ENCODE measurements at regions not wholly inside any gene's neighbourhood (a gene's known extent, or its start where the extent isn't known, plus 50 kb on each side); places are given as distances from the start of the nearest gene placed in this dataset.

- Histone ChIP-seq H3K27me3 (replicated peaks; ENCODE audit: insufficient read depth, low read depth, low read length, poor library complexity) (peaks cover 23% of the 10 kb centered on the region), H3K27ac (ENCODE audit: low read depth, low read length, poor library complexity, severe bottlenecking) (no peak overlapping the region), H3K36me3 (ENCODE audit: insufficient read depth, low read length, poor library complexity, severe bottlenecking) (no peaks in the 10 kb centered on the region), H3K9me3 (ENCODE audit: low read depth, low read length, poor library complexity, severe bottlenecking) (no peaks in the 10 kb centered on the region), H3K4me1 (ENCODE audit: insufficient read depth, low read length, poor library complexity, severe bottlenecking) (peaks cover 8% of the 10 kb centered on the region), H3K4me3 (ENCODE audit: low read depth, low read length, poor library complexity, severe bottlenecking) (no peak overlapping the region)
- no TSS peak for BruUV-seq (replicated peaks)
- CTCF ChIA-PET, result no interaction called here
- TF ChIP-seq, protein P1, sequence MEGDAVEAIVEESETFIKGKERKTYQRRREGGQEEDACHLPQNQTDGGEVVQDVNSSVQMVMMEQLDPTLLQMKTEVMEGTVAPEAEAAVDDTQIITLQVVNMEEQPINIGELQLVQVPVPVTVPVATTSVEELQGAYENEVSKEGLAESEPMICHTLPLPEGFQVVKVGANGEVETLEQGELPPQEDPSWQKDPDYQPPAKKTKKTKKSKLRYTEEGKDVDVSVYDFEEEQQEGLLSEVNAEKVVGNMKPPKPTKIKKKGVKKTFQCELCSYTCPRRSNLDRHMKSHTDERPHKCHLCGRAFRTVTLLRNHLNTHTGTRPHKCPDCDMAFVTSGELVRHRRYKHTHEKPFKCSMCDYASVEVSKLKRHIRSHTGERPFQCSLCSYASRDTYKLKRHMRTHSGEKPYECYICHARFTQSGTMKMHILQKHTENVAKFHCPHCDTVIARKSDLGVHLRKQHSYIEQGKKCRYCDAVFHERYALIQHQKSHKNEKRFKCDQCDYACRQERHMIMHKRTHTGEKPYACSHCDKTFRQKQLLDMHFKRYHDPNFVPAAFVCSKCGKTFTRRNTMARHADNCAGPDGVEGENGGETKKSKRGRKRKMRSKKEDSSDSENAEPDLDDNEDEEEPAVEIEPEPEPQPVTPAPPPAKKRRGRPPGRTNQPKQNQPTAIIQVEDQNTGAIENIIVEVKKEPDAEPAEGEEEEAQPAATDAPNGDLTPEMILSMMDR (conservative IDR thresholded peaks at IDR 0.05; ENCODE audit: low read depth, low read length), result no peak
- no peak for TF ChIP-seq EZH2 (IDR thresholded peaks at IDR 0.05; ENCODE audit: borderline replicate concordance, low read depth, low read length, poor library complexity, severe bottlenecking)
- DNase-seq (ENCODE audit: low spot score), result no peak
- intact Hi-C loops (cut with micrococcal nuclease; ENCODE audit: unreplicated experiment), result no loop called here
- POLR2A ChIA-PET (ENCODE audit: low non-redundant PET), result no interaction called here
Measured at GRCh38 chr6:40281402-40281801, 305.8 kb downstream of the LRFN2 start.

DNA sequence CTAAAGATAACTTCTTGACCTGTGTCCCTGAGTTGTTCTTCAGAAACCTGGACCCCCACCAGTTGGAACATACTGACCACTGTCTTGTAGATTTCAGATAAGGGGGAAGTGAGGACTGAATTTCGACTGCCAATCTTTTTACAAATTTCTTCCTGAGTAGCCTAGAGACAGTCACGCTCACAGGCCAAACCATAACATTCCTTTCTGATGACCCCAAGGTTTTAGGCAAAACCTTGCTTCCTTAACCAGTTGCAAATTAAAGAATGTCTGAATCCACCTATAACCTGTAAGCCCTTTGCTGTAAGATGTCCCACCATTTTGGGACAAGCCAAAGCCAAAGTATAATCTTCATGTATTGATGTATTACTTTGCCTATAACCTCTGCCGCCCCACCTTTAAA, 306.9 kb downstream of the LRFN2 start:
- intact Hi-C loops (cut with micrococcal nuclease; ENCODE audit: unreplicated experiment), result no loop called here
- ChIA-PET POLR2A (ENCODE audit: low non-redundant PET) (no interaction called here), CTCF (no interaction called here)
- Histone ChIP-seq H3K27me3 (replicated peaks; ENCODE audit: insufficient read depth, low read depth, low read length, poor library complexity) (peaks cover 12% of the 10 kb centered on the region), H3K4me1 (ENCODE audit: insufficient read depth, low read length, poor library complexity, severe bottlenecking) (no peaks in the 10 kb centered on the region), H3K4me3 (ENCODE audit: low read depth, low read length, poor library complexity, severe bottlenecking) (no peak overlapping the region), H3K9me3 (ENCODE audit: low read depth, low read length, poor library complexity, severe bottlenecking) (no peaks in the 10 kb centered on the region), H3K36me3 (ENCODE audit: insufficient read depth, low read length, poor library complexity, severe bottlenecking) (no peaks in the 10 kb centered on the region), H3K27ac (ENCODE audit: low read depth, low read length, poor library complexity, severe bottlenecking) (no peak overlapping the region)
- BruUV-seq (replicated peaks), result no TSS peak
- no peak for TF ChIP-seq EZH2 (IDR thresholded peaks at IDR 0.05; ENCODE audit: borderline replicate concordance, low read depth, low read length, poor library complexity, severe bottlenecking)
- TF ChIP-seq, protein P1 (conservative IDR thresholded peaks at IDR 0.05; ENCODE audit: low read depth, low read length), result no peak
- no peak for DNase-seq (ENCODE audit: low spot score)

DNA sequence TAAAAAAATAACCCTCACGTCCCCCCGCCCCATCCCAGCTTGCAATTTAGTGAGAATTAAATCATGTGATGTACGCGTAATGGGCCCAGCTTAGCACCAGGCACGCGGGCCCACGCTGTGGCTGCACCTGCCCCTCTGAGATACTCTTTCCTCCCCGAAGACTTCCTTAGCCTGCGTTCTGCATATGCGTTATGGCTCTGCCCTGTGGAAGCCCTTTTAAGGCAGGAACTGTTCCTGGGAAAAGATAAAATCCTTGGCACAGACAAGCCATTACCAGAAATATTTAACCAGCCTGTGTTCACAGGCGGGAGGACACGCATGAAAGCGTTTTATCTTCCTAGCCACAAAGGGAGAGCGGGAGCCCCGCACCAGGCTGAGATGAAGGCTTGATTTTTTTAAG, 311.0 kb downstream of the LRFN2 start:
- Histone ChIP-seq H3K4me3 (ENCODE audit: low read depth, low read length, poor library complexity, severe bottlenecking) (no peak overlapping the region), H3K27me3 (replicated peaks; ENCODE audit: insufficient read depth, low read depth, low read length, poor library complexity) (no peaks in the 10 kb centered on the region), H3K4me1 (ENCODE audit: insufficient read depth, low read length, poor library complexity, severe bottlenecking) (no peaks in the 10 kb centered on the region), H3K36me3 (ENCODE audit: insufficient read depth, low read length, poor library complexity, severe bottlenecking) (no peaks in the 10 kb centered on the region), H3K9me3 (ENCODE audit: low read depth, low read length, poor library complexity, severe bottlenecking) (no peaks in the 10 kb centered on the region), H3K27ac (ENCODE audit: low read depth, low read length, poor library complexity, severe bottlenecking) (no peak overlapping the region)
- BruUV-seq (replicated peaks), result no TSS peak
- ChIA-PET POLR2A (ENCODE audit: low non-redundant PET) (no interaction called here), CTCF (no interaction called here)
- no peak for TF ChIP-seq EZH2 (IDR thresholded peaks at IDR 0.05; ENCODE audit: borderline replicate concordance, low read depth, low read length, poor library complexity, severe bottlenecking)
- TF ChIP-seq, protein P1 (conservative IDR thresholded peaks at IDR 0.05; ENCODE audit: low read depth, low read length), result no peak
- intact Hi-C loops (cut with micrococcal nuclease; ENCODE audit: unreplicated experiment), result no loop called here
- no peak for DNase-seq (ENCODE audit: low spot score)

Measured in A673 (cell line).